HG02798 (cell line): ENCODE measurements at regions not wholly inside any gene's neighbourhood (a gene's known extent, or its start where the extent isn't known, plus 50 kb on each side); places are given as distances from the start of the nearest gene placed in this dataset.
A peak's percentile ranks its signal among the peaks of the same experiment; 100 is the strongest.
"Not testable (repeated sequence)": the region's sequence is repeated elsewhere in the genome, so short reads cannot be mapped to it uniquely, and the experiment has no call there.

Source experiments
- ATAC-seq: cut with Tn5 transposase; IDR thresholded peaks from one replicate; pipeline ENCODE4 v1.9.1; 2021; ENCODE audit warnings: mild to moderate bottlenecking; ENCODE audit not compliant: unreplicated experiment, poor library complexity

- ATAC-seq: no peak
These were observed 68.3 kb downstream of the DYRK2 start for GRCh38 chr12:67716817-67717216.

- not testable (repeated sequence) for ATAC-seq
These were observed 70.8 kb downstream of the DYRK2 start for GRCh38 chr12:67719303-67719702.

- no peak for ATAC-seq
These were observed 71.9 kb downstream of the DYRK2 start for GRCh38 chr12:67720351-67720856.

GRCh38 chr12:67721248-67721647 lies 72.7 kb downstream of the DYRK2 start:
- ATAC-seq: no peak

- no peak for ATAC-seq
These were observed 73.8 kb downstream of the DYRK2 start for GRCh38 chr12:67722296-67722695.

GRCh38 chr12:67726868-67727267 lies 78.3 kb downstream of the DYRK2 start:
- no peak for ATAC-seq

- no peak for ATAC-seq
These were observed 79.4 kb downstream of the DYRK2 start for GRCh38 chr12:67727702-67728666.

- ATAC-seq: no peak
These were observed 84.3 kb downstream of the DYRK2 start for GRCh38 chr12:67732857-67733256.

- no peak for ATAC-seq
These were observed 87.3 kb downstream of the DYRK2 start for GRCh38 chr12:67735868-67736267.

- no peak for ATAC-seq
These were observed 92.2 kb downstream of the DYRK2 start for GRCh38 chr12:67740711-67741110.

- no peak for ATAC-seq
These were observed 92.7 kb downstream of the DYRK2 start for GRCh38 chr12:67741270-67741669.

GRCh38 chr12:67742461-67742860 lies 93.9 kb downstream of the DYRK2 start:
- ATAC-seq: no peak

- ATAC-seq: no peak
These were observed 99.6 kb downstream of the DYRK2 start for GRCh38 chr12:67747869-67748742.

- ATAC-seq: no peak
These were observed 100.1 kb downstream of the DYRK2 start for GRCh38 chr12:67748743-67749040.

GRCh38 chr12:67750513-67751183 lies 102.1 kb downstream of the DYRK2 start:
- ATAC-seq: no peak

- no peak for ATAC-seq
These were observed 102.9 kb downstream of the DYRK2 start for GRCh38 chr12:67751381-67751928.

- ATAC-seq: no peak
These were observed 103.7 kb downstream of the DYRK2 start for GRCh38 chr12:67752226-67752732.

- no peak for ATAC-seq
These were observed 106.6 kb downstream of the DYRK2 start for GRCh38 chr12:67754933-67755697.

- peak; percentile 15 for ATAC-seq
These were observed 109.1 kb downstream of the DYRK2 start for GRCh38 chr12:67757651-67758050.
